A673 (cell line): ENCODE measurements at regions not wholly inside any gene's neighbourhood (a gene's known extent, or its start where the extent isn't known, plus 50 kb on each side); places are given as distances from the start of the nearest gene placed in this dataset.
"Not testable (repeated sequence)": the region's sequence is repeated elsewhere in the genome, so short reads cannot be mapped to it uniquely, and the experiment has no call there.

Experiments used
- BruUV-seq: library from RNA; stranded (reverse); fragments of 400-500 nt; replicated peaks from 2 replicates; lab custom pipeline; 2021; lab: Mats Ljungman, UMichigan
- CTCF ChIA-PET: fragments of 300-600 bp; sonication (Branson Sonifier 250); formaldehyde crosslinking; loops from one replicate; lab custom pipeline; 2022; ENCODE audit warnings: antibody characterized with exemption; lab: Charles Lee
- POLR2A ChIA-PET: fragments of 300-600 bp; sonication (Branson Sonifier 250); formaldehyde crosslinking; loops from one replicate; lab custom pipeline; 2022; ENCODE audit warnings: antibody characterized with exemption; ENCODE audit not compliant: low non-redundant PET; lab: Charles Lee
- DNase-seq: peaks from one replicate; pipeline ENCODE4 v3.0.0-alpha.2; 2015; ENCODE audit warnings: low spot score
- H3K27ac ChIP-seq: fragments of 200-600 bp; sonication (generic); 2 replicates; pipeline ENCODE4 v1.5.1; 2016; ENCODE audit warnings: mixed run types, low read depth, mild to moderate bottlenecking, mixed read lengths, antibody characterized with exemption, low read length; ENCODE audit not compliant: poor library complexity, severe bottlenecking
- H3K27me3 ChIP-seq: fragments of 200-600 bp; sonication (generic); replicated peaks from 2 replicates; pipeline ENCODE4 v1.6.1; 2017; ENCODE audit warnings: mixed run types, low read depth, mild to moderate bottlenecking, mixed read lengths, antibody characterized with exemption, low read length; ENCODE audit not compliant: insufficient read depth, poor library complexity
- H3K36me3 ChIP-seq: fragments of 200-600 bp; sonication (generic); 2 replicates; pipeline ENCODE4 v1.6.1; 2016; ENCODE audit warnings: mixed run types, mild to moderate bottlenecking, mixed read lengths, antibody characterized with exemption, low read length; ENCODE audit not compliant: insufficient read depth, poor library complexity, severe bottlenecking
- H3K4me1 ChIP-seq: fragments of 200-600 bp; sonication (generic); 2 replicates; pipeline ENCODE4 v1.6.1; 2017; ENCODE audit warnings: mixed run types, mild to moderate bottlenecking, mixed read lengths, antibody characterized with exemption, low read length; ENCODE audit not compliant: insufficient read depth, poor library complexity, severe bottlenecking
- H3K4me3 ChIP-seq: fragments of 200-600 bp; sonication (generic); 2 replicates; pipeline ENCODE4 v1.5.1; 2016; ENCODE audit warnings: low read depth, mixed run types, mild to moderate bottlenecking, mixed read lengths, low read length; ENCODE audit not compliant: poor library complexity, severe bottlenecking
- H3K9me3 ChIP-seq: fragments of 200-600 bp; sonication (generic); 2 replicates; pipeline ENCODE4 v1.6.1; 2016; ENCODE audit warnings: mixed run types, low read depth, mild to moderate bottlenecking, mixed read lengths, antibody characterized with exemption, low read length; ENCODE audit not compliant: poor library complexity, severe bottlenecking
- CTCF ChIP-seq: fragments of 300-800, 200-600 bp; sonication (generic); conservative IDR thresholded peaks from 2 replicates; pipeline ENCODE4 v1.5.1; 2017; ENCODE audit warnings: low read depth, mild to moderate bottlenecking, antibody characterized with exemption, low read length, moderate library complexity, mixed read lengths
- EZH2 ChIP-seq: fragments of 200-600 bp; sonication (generic); IDR thresholded peaks from 2 replicates; pipeline ENCODE4 v1.6.1; 2017; ENCODE audit warnings: borderline replicate concordance, low read depth, mild to moderate bottlenecking, mixed read lengths, antibody characterized with exemption, low read length; ENCODE audit not compliant: poor library complexity, severe bottlenecking
- intact Hi-C: fragments of 100-400 bp; cut with micrococcal nuclease; formaldehyde crosslinking; loops from one replicate; pipeline ENCODE4 v1.10.0; 2022; ENCODE audit not compliant: unreplicated experiment

GRCh38 chr5:179457612-179458011, 92.7 kb upstream of the RUFY1 start:
- ChIA-PET CTCF (no interaction called here), POLR2A (no interaction called here)
- H3K27ac ChIP-seq: no peak overlapping the region
- intact Hi-C loops: no loop called here
- no peak overlapping the region for H3K4me3 ChIP-seq
- no peaks in the 10 kb centered on the region for H3K9me3 ChIP-seq
- H3K4me1 ChIP-seq: no peaks in the 10 kb centered on the region
- no peaks in the 10 kb centered on the region for H3K27me3 ChIP-seq
- TF ChIP-seq CTCF (no peak), EZH2 (no peak)
- no TSS peak for BruUV-seq
- H3K36me3 ChIP-seq: no peaks in the 10 kb centered on the region
- DNase-seq: no peak

- BruUV-seq, DNase-seq, H3K27ac ChIP-seq, intact Hi-C loops, POLR2A ChIA-PET, H3K4me1 ChIP-seq, H3K4me3 ChIP-seq, H3K36me3 ChIP-seq, H3K27me3 ChIP-seq, CTCF ChIA-PET, H3K9me3 ChIP-seq: not testable (repeated sequence)
Measured at GRCh38 chr5:179456075-179456474, 94.3 kb upstream of the RUFY1 start.

GRCh38 chr5:179455320-179455719, 95.0 kb upstream of the RUFY1 start:
- ChIA-PET POLR2A (no interaction called here), CTCF (no interaction called here)
- TF ChIP-seq EZH2: no peak
- no peak for TF ChIP-seq CTCF
- H3K36me3 ChIP-seq: no peaks in the 10 kb centered on the region
- H3K4me1 ChIP-seq: no peaks in the 10 kb centered on the region
- DNase-seq: no peak
- H3K27ac ChIP-seq: no peak overlapping the region
- no peaks in the 10 kb centered on the region for H3K9me3 ChIP-seq
- H3K4me3 ChIP-seq: no peak overlapping the region
- intact Hi-C loops: no loop called here
- BruUV-seq: no TSS peak
- no peaks in the 10 kb centered on the region for H3K27me3 ChIP-seq

GRCh38 chr5:179454356-179454755, 96.0 kb upstream of the RUFY1 start:
- no peak overlapping the region for H3K4me3 ChIP-seq
- H3K36me3 ChIP-seq: no peaks in the 10 kb centered on the region
- intact Hi-C loops: no loop called here
- TF ChIP-seq CTCF (no peak), EZH2 (no peak)
- no peak for DNase-seq
- no peaks in the 10 kb centered on the region for H3K9me3 ChIP-seq
- H3K4me1 ChIP-seq: no peaks in the 10 kb centered on the region
- ChIA-PET CTCF (no interaction called here), POLR2A (no interaction called here)
- no peak overlapping the region for H3K27ac ChIP-seq
- BruUV-seq: no TSS peak
- no peaks in the 10 kb centered on the region for H3K27me3 ChIP-seq
